Hepatic stellate cell (primary cell): ENCODE measurements at regions not wholly inside any gene's neighbourhood (a gene's known extent, or its start where the extent isn't known, plus 50 kb on each side); places are given as distances from the start of the nearest gene placed in this dataset.
"Not testable (repeated sequence)": the region's sequence is repeated elsewhere in the genome, so short reads cannot be mapped to it uniquely, and the experiment has no call there.

Experiments
- DNase-seq: peaks from one replicate; pipeline ENCODE4 v3.0.0; 2011; ENCODE audit warnings: low spot score

DNA sequence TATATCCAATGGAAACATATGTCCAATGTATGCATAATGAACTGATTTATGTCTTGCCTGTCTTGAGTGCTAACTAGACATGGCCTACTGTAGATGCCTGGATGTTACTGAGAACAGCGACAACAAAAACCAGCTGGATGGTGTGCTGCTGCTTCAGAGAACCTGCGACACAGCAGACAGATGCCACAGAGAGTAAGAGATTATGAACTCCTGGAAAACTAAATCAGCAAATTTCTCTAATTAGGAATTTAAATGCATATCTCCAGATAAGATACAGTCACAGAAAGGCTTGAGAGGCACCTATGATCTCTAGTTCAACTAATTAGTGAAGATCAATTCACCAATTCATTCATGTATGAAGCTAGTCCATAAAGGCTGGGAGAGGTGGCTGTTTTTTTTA, 1508.0 kb upstream of the TENM4 start:
- no peak for DNase-seq

DNA sequence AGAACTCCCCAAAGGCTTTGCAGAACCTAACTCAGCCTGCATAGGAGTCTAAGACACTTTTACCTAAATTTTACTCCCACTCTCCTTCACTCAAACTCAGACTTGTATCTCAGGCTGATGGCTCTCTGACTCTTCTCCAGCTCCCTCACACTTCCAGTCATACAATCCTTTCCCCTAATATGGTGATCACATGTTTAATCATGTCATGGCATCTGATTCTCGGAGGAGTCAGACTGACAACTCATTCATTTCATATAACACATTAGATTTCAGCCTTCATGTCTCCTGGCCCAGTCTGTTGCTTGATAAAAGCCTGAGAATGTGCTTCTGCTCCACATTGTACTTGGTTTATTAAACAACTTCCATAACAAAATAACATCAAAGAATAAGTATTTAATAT, 1503.9 kb upstream of the TENM4 start:
- no peak for DNase-seq

DNA sequence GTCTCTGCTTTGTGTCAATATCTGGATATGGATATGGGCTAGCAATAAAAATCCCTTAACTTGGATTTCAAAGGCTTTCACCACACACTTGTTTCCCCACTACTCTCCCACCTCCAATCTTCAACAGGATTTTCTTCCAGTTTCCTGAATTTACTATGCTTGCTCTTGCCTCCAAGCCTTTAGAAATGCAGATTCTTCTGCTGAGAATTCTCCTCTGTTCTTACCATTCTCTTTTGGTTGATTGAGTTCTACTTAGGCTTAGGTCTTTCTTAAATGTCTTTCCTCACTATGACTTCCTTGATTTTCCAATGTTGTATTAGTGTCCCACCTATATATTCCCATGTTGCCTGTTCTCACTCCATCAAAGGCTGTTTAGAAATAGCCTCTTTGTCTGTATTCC, 1502.4 kb upstream of the TENM4 start:
- no peak for DNase-seq

GRCh38 chr11:80937842-80938241, 1497.0 kb upstream of the TENM4 start:
- DNase-seq, result no peak

DNA sequence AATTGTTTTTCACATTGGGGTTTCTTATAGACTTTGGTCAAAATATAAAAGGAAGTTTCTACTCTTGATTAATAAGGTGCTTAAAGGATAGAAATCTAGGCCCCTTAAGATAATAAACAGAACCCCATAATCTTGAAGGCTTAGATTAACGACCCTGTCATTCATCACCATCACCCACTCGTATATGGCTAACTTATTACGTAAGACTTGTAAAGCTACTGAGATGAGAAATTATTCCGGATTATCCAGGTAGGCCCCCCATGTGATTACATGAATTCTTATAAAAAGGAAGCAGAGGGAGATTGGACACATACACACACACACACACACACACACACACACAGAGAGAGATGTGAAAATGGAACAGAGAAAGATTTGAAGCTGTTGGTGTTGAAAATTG, 1489.2 kb upstream of the TENM4 start:
- no peak for DNase-seq

DNA sequence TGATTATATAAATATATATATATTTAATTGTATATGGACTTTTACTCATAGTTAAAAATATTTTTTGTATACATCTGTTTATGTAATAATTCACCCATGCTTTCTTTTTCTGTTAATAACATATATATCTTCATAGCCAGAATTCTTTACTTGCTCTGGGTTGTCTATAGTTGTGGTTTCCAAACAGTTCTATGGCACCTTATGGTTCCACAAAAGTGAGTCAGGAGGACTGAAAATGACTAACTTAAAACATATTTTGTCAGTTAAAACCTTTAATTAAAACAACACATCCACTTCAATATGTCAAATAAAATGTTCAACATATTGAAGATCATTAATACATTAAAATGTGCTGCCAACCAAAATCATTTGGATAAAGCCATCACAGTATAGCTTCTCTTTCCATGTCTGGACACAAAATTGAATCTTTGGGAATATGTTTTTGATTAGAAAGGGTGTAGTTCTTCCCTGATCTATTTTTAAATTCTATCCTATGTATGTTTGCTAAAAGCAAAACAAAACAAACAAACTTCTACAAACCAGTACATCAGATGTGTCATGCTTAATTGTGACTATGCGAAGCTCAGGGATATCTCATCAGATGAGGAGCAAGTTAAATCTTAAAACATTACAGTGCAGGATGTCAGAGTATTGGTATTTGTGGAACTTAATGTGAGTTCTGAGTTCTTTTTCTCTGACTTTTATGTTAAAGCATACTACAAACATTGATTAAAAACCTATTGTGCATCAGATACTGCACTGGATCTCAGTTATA, 1488.4 kb upstream of the TENM4 start:
- DNase-seq, result no peak

DNA sequence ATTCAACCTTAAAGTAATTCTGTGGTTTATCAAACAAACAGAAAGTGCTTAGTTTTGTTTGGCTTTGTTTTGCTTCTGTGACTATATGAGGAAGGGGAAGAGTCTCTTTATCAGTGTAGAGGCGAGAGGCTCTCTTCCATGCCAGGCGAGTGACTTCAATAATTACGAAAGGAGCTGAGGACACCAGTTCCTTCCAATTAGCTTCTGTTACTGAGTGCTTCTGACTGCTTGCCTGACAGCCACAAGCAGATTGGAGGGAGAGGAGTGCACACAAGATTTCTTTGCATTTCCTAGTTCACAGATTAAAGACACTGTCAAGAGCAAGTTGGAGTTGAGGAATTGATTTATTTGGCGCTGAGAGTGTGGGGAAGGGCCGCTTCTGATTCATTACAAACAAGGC, 1484.5 kb upstream of the TENM4 start:
- DNase-seq, result no peak

- not testable (repeated sequence) for DNase-seq
Measured at GRCh38 chr11:80921310-80921709, 1480.5 kb upstream of the TENM4 start.

DNA sequence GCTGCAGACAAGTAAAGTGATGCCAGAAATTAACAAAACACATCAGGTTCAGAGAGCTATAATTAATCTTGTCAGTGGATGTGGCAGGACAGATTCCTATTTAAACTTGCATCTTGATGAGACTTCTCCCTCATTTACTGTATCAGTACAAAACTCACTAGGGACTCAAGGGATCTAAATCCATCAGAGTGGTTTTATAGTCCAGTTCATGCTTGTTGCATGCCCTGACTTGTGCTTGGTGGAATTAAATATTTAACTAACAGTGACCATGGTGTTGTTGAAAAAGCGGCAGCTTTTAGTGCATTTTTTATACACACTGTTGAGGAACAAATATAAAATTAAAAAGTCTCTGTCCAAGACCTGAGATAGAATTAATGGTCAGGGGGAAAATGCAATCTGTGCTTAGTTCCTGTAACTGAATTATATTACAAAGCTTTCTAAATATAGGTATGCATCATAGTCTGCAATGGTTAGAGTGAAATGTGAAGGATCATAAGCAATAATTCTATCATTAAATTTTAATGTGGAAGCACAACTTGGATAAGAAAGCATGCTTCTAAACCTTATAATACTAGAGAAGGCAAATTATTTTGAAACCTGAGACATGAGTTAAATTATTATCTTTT, 1475.5 kb upstream of the TENM4 start:
- no peak for DNase-seq

DNA sequence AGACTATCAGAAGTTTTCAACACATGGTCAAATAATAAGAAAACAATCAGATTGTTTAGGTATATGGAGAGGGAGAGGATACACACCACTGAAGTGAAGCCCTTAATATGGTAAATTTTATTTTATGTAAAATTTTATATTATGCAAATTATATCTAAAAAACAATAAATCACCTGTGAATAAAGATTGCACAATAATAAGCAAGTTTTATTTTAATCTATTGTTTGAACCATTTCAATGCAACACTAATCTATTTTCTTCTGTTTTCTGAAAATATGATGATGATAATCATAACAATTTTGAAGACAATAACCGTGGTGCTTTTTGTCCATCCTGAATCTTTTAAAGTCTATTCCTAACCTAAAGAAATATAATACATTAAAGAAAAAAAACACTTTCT, 1473.5 kb upstream of the TENM4 start:
- DNase-seq, result no peak

- DNase-seq, result no peak
Measured at GRCh38 chr11:80911666-80912065, 1470.8 kb upstream of the TENM4 start.

DNA sequence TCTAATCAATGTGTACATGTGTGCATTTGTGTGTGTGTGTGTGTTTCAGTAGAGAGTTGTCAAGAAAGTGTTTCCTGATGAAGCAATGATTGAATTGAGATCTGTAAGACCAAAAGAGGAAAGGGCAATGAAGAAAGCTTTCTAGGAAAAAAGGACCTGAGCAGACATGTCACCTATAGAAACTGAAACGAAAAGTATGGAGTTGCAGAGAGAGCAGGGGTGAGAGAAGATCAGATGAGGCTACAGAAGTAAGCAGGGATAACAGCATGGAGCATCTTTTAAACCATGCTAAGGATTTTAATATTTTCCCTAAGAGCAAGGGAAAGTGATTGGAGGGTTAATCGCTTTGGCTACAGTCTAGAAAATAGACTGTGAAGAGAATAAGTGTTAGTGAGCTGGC, 1459.4 kb upstream of the TENM4 start:
- no peak for DNase-seq

DNA sequence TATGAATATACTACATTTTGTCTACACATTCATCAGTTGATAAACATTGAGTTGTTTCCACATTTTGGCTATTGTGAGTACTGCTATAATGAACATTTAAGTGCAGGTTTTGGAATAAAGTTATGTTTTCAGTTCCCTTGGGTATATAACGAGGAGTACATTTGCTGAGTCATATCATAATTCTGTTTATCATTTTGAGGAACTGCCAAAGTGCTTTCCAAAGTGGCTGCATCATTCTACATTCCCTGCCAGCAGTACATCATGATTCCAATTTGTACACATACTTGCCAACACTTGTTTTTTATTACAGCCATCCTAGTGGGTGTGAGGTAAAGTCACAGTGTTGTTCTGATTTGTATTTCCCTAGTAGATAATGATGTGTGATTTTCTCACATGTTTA, 1458.6 kb upstream of the TENM4 start:
- DNase-seq, result no peak

- no peak for DNase-seq
Measured at GRCh38 chr11:80898910-80899309, 1458.1 kb upstream of the TENM4 start.

DNA sequence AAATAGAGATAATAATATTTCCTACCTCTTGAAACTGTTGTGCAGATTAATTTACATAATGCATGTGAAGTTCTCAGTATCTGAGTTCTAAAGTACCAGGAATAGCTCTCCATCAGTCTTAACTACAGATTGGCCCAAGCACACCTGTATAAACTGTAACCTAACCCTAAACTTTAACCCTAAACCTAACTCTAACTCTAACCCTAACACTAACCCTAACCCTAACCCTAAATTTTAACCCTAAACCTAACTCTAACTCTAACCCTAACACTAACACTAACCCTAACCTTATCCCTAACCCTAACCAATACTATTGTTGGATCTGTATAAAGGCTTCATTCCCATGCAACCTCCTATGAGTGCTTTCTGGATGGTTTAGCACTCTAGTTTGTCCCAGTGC, 1445.9 kb upstream of the TENM4 start:
- no peak for DNase-seq

GRCh38 chr11:80873310-80873999, 1432.6 kb upstream of the TENM4 start:
- DNase-seq, result no peak

DNA sequence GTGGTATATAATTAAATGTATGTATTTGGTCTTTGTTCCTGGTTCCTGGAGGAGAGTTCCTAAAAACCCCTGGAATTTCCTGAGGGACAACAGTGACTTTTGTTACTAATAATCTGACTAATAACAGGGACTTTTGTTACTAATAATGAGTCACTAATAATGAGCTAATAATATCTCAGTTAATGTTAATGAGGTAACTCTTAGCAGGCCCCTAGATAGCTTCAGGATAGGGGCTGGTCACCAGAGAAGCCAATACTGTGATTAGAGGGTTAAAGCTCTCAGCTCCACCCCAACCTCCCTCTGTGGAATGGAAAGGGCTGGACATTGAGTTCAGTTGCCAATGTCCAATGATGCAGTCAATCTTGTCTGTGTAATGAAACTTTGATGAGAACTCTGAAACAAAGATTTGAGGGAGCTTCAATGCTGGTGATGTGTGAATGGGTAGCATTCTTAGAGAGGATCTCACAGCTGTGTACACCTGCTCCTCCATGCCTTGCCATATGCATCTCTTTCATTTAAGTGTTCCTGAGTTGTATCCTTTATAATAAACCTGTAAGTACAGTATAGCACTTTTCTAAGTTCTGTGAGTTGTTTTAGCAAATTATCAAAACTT, 1431.4 kb upstream of the TENM4 start:
- DNase-seq, result no peak

GRCh38 chr11:80868831-80869230, 1428.0 kb upstream of the TENM4 start:
- no peak for DNase-seq

DNA sequence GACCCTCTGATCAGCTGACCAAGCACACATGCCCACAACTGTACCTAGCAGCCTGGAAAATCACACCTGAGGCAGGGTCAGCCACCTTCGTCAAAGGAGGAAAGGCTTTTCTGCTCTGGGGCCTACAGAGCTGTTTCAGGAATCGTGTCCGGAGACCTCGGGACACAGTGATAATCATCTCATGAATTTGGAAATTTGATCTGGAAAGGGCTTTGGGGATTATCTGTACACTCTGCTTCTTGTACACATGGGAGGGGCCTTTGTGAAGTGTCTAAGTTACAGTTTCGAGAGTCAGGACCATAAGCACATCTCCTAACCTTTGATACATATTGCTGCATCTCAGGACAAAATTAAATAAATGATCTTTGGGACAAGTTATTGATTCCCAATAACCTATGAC, 1421.2 kb upstream of the TENM4 start:
- no peak for DNase-seq

GRCh38 chr11:80861193-80861592, 1420.4 kb upstream of the TENM4 start:
- no peak for DNase-seq

- no peak for DNase-seq
Measured at GRCh38 chr11:80860632-80861031, 1419.8 kb upstream of the TENM4 start.

GRCh38 chr11:80856066-80856465, 1415.2 kb upstream of the TENM4 start:
- DNase-seq, result no peak

- no peak for DNase-seq
Measured at GRCh38 chr11:80855426-80855825, 1414.6 kb upstream of the TENM4 start.
